ENCODE measurements at regions not wholly inside any gene's neighbourhood (a gene's known extent, or its start where the extent isn't known, plus 50 kb on each side); places are given as distances from the start of the nearest gene placed in this dataset.

- H3K4me2 ChIP-seq (ENCODE audit: low read length): no peak overlapping the region
- no peaks in the 10 kb centered on the region for H3K79me2 ChIP-seq
- no peaks in the 10 kb centered on the region for H3K36me3 ChIP-seq (ENCODE audit: control insufficient read depth, insufficient read depth, low read length)
- peaks cover 7% of the 10 kb centered on the region for H3K4me1 ChIP-seq
- no peak for TF ChIP-seq CTCF (IDR thresholded peaks at IDR 0.05)
- no peaks in the 10 kb centered on the region for H3K27me3 ChIP-seq (ENCODE audit: control insufficient read depth, insufficient read depth, low read length)
- no peak overlapping the region for H3K9ac ChIP-seq
- no peak overlapping the region for H2AFZ ChIP-seq
- H3K9me3 ChIP-seq (ENCODE audit: control insufficient read depth, low read length): no peaks in the 10 kb centered on the region
- H3K4me3 ChIP-seq (ENCODE audit: low read depth, low read length): no peak overlapping the region
- no peak overlapping the region for H3K27ac ChIP-seq
These were observed 80.5 kb downstream of the CLDN34 start for GRCh38 chrX:10047631-10048030.

DNA sequence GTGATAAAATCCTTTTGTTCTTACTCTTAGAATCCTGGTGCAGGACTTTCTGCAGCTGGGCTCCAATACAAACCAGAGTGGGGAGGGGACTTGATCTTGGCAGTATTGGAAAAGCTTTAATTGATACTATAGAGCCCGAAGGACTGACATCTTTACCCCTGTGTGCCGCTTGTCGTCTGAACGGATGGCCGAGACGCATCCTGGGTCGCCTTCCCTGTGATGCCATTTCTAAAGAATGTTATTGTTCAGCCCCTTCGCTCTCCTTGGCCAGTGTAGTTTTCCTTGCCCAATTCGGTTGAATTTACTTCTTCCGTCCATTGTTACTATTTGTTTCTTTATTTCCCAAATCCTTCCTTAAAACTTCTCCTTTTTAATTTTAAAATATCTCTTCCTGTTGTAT, 80.9 kb downstream of the CLDN34 start:
- Histone ChIP-seq H3K9me3 (ENCODE audit: control insufficient read depth, low read length) (no peaks in the 10 kb centered on the region), H3K27me3 (ENCODE audit: control insufficient read depth, insufficient read depth, low read length) (no peaks in the 10 kb centered on the region), H3K36me3 (ENCODE audit: control insufficient read depth, insufficient read depth, low read length) (no peaks in the 10 kb centered on the region), H2AFZ (no peak overlapping the region), H3K4me2 (ENCODE audit: low read length) (no peak overlapping the region), H3K4me3 (ENCODE audit: low read depth, low read length) (no peak overlapping the region), H3K4me1 (peaks cover 7% of the 10 kb centered on the region), H3K9ac (no peak overlapping the region), H3K79me2 (no peaks in the 10 kb centered on the region), H3K27ac (no peak overlapping the region)
- no peak for TF ChIP-seq CTCF (IDR thresholded peaks at IDR 0.05)

DNA sequence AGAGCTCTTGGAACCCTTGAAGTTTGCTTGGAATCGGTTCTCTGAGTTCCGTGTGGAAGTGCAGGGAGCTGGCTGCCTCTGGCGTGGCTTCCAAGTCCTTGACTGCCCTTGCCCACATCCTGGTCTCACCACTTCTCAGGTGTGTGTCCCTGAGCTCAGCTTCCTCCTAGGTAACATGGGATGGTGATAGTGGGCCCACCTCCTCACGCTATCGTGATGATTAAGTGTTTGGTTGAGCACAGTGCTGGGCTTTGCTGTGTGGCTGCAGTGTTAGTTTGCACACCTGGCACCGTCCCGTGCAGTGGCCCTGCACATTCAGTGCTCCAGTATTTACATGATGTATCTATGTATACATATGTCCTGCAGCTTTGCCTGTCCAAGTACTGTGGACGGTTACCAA, 81.5 kb downstream of the CLDN34 start:
- no peak overlapping the region for H3K4me3 ChIP-seq (ENCODE audit: low read depth, low read length)
- no peaks in the 10 kb centered on the region for H3K27me3 ChIP-seq (ENCODE audit: control insufficient read depth, insufficient read depth, low read length)
- H2AFZ ChIP-seq: no peak overlapping the region
- no peaks in the 10 kb centered on the region for H3K79me2 ChIP-seq
- no peak overlapping the region for H3K9ac ChIP-seq
- H3K4me2 ChIP-seq (ENCODE audit: low read length): no peak overlapping the region
- peaks cover 7% of the 10 kb centered on the region for H3K4me1 ChIP-seq
- no peaks in the 10 kb centered on the region for H3K9me3 ChIP-seq (ENCODE audit: control insufficient read depth, low read length)
- no peak overlapping the region for H3K27ac ChIP-seq
- no peak for TF ChIP-seq CTCF (IDR thresholded peaks at IDR 0.05)
- H3K36me3 ChIP-seq (ENCODE audit: control insufficient read depth, insufficient read depth, low read length): no peaks in the 10 kb centered on the region

- Histone ChIP-seq H3K27ac (no peak overlapping the region), H2AFZ (no peak overlapping the region), H3K27me3 (ENCODE audit: control insufficient read depth, insufficient read depth, low read length) (no peaks in the 10 kb centered on the region), H3K4me2 (ENCODE audit: low read length) (no peak overlapping the region), H3K4me3 (ENCODE audit: low read depth, low read length) (no peak overlapping the region), H3K9ac (no peak overlapping the region), H3K36me3 (ENCODE audit: control insufficient read depth, insufficient read depth, low read length) (no peaks in the 10 kb centered on the region), H3K4me1 (peaks cover 7% of the 10 kb centered on the region), H3K9me3 (ENCODE audit: control insufficient read depth, low read length) (no peaks in the 10 kb centered on the region), H3K79me2 (no peaks in the 10 kb centered on the region)
- no peak for TF ChIP-seq CTCF (IDR thresholded peaks at IDR 0.05)
These were observed 82.1 kb downstream of the CLDN34 start for GRCh38 chrX:10049236-10049635.

- Histone ChIP-seq H2AFZ (no peak overlapping the region), H3K36me3 (ENCODE audit: control insufficient read depth, insufficient read depth, low read length) (no peaks in the 10 kb centered on the region), H3K4me1 (peaks cover 7% of the 10 kb centered on the region), H3K79me2 (no peaks in the 10 kb centered on the region), H3K4me3 (ENCODE audit: low read depth, low read length) (no peak overlapping the region), H3K9ac (no peak overlapping the region), H3K9me3 (ENCODE audit: control insufficient read depth, low read length) (no peaks in the 10 kb centered on the region), H3K27me3 (ENCODE audit: control insufficient read depth, insufficient read depth, low read length) (no peaks in the 10 kb centered on the region), H3K27ac (no peak overlapping the region), H3K4me2 (ENCODE audit: low read length) (no peak overlapping the region)
- no peak for TF ChIP-seq CTCF (IDR thresholded peaks at IDR 0.05)
These were observed 83.3 kb downstream of the CLDN34 start for GRCh38 chrX:10050481-10050880.
